NOMO-1 treated with dmso at 0.1 percent for 144 hours (cell line): ENCODE measurements at regions not wholly inside any gene's neighbourhood (a gene's known extent, or its start where the extent isn't known, plus 50 kb on each side); places are given as distances from the start of the nearest gene placed in this dataset.

Experiments
- DNase-seq: peaks from one replicate; lab custom pipeline; 2025; ENCODE audit not compliant: unreplicated experiment; lab: John Stamatoyannopoulos, UW

- no peak for DNase-seq
These were observed 161.9 kb downstream of the HGF start for GRCh38 chr7:81607987-81608386.

DNA sequence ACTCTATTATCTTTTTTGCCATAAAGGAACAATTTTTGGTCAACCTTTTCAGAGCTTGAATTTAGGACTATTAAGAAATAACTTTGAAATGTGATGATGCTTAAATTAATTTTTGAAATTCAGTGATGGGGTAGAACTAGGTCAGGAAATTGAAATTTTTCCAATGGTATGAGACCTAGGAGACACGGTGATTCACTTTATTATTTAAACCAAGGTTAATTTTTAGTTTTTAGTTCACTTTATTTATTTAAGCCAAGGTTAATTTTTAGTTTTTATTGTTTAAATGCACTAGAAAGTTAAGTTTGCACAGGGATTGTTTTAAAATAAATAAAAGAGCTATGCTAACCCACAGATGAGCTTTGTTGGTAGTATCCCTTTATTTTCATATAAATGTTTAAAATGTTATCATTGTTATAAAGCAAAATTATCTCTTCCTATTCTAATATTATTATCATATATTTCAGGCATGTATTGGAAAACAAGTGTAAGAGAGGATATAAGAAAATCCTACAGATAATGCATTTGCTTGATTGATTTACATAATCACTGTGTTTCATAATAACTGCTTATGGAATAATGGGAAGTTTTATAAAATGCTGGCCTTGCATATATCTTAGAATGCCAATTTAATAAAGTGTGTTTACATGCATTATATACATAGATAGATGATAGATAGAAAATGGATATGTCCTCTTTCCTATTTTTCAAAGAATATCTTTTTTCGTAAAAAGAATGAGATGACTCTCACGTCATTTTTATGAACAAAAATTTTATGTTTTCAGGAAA, 163.6 kb downstream of the HGF start:
- no peak for DNase-seq

GRCh38 chr7:81605493-81605892, 164.4 kb downstream of the HGF start:
- DNase-seq: no peak

DNA sequence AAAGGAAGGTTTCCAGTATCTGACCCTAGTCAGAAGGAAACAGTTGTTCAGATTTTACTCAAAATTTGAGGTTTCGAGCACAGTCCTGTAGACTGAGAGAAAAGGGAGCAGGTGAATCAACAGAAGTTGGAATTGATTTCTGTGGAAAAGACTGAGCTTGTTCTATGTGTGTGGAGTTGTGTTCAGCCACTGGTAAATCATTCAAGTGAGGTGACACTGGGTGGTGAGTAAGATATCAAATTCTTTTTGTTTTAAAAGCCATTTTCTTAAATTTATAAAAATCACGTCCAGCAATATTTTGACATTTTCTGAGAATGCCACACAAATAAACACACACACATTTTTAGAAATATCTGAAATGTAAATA, 165.1 kb downstream of the HGF start:
- no peak for DNase-seq

DNA sequence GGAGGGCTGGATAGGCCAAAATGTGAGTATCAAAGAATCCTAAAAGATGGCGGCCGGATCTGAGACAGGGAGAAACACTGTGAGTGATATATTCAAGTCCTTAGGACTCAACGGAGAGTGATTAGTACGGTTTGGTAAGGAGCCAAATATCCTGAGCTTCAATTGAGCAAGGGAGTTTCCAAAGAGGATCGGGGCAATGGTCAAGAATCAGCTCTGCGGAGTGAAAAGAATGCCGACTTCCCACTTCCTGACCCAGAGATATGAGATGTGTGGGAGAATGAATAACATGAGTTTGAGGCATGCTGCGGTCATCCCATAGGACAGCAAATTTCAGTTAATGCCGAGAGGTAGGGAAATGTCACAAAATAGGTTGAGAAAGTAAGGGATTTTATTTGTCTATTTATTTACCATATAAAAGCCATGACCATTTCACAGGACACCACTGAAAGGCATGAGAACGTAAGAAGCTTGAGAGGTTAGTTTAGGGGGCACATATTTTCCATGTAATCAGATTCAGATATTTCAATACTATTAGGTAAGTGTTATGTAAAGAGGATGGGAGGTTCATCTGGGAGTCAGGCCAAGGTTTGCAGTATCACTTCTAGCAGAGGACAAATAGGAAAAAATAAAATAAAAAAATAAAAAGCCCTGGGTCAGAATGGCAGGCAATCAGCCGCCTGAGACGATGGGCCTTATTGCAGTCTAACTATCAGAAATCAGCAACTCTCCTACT, 165.6 kb downstream of the HGF start:
- no peak for DNase-seq

GRCh38 chr7:81600608-81601007, 169.2 kb downstream of the HGF start:
- DNase-seq: no peak

DNA sequence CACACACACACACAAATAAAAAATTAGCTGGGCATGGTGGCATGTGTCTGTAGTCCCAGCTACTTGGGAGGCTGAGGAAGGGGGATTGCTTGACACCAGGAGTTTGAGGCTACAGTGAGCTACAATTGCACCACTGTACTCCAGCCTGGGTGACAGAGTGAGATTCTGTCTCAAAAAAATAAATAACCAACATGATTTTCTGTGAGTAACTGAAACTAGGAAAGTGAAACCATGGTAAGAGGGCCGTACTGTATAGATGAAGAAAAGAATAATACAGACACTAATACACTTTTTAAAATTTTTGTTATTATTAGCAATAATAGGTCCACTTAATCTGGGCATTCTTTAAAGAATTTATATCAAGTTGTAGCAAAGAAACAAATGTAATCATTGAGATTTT, 170.9 kb downstream of the HGF start:
- no peak for DNase-seq

- DNase-seq: no peak
These were observed 175.1 kb downstream of the HGF start for GRCh38 chr7:81594767-81595166.

GRCh38 chr7:81590131-81590530, 179.7 kb downstream of the HGF start:
- no peak for DNase-seq

- no peak for DNase-seq
These were observed 185.2 kb downstream of the HGF start for GRCh38 chr7:81584667-81585066.

- peak; percentile 14 for DNase-seq
These were observed 185.8 kb downstream of the HGF start for GRCh38 chr7:81583882-81584533.

GRCh38 chr7:81583090-81583489, 186.8 kb downstream of the HGF start:
- no peak for DNase-seq

DNA sequence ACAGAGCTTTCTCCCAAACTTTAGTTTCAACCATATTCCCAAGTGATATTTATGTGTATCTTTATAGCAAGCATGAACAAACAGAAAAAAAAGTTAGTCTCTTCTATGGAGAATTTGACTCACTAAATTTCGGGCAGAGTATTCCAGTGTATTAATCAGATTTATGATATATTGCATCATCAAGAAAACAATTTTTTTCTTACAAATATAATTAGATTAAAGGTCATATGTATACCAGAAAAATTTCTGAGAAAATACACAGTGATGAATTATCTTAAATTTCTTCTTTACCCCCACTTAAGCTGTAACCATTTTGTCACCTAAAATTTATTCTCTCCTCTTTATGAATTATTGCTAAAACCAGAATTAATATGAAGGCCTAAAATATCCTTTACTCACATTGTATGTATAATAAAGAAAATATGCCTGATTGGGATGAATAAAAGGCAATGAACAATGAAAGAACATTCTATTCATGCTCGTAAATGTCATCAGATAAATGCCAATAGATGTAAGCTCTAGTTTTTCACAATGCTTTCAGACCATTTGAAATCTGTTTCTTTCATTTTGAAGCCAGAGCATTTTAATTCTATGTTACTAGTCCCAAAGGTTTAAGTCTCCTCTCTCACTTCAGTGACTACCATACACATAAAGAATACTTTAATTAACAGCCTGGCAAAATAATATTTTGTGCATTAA, 192.1 kb downstream of the HGF start:
- no peak for DNase-seq

DNA sequence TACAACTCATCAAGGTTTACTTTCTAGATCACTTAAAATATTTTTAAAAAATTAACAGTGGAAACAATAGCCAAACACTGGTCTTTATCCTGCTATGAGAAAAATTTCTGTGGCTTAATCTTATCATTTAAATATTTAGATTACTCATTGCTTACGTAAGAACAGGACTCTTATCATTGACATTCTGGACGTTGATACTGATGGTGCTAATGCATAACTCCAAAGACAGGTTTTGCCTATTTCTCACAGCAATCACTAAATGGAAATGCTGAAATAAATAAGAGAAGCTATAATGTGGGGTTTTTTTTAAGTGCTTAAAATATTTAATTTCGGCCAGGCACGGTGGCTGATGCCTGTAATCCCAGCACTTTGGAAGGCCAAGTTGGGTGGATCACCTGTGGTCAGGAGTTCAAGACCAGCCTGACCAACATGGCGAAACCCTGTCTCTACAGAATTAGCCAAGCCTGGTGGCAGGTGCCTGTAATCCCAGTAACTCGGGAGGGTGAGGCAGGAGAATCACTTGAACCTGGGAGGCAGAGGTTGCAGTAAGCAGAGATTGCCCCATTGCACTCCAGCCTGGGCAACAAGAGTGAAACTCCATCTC, 195.0 kb downstream of the HGF start:
- no peak for DNase-seq

- no peak for DNase-seq
These were observed 195.9 kb downstream of the HGF start for GRCh38 chr7:81573932-81574331.

- no peak for DNase-seq
These were observed 196.7 kb downstream of the HGF start for GRCh38 chr7:81573128-81573527.

DNA sequence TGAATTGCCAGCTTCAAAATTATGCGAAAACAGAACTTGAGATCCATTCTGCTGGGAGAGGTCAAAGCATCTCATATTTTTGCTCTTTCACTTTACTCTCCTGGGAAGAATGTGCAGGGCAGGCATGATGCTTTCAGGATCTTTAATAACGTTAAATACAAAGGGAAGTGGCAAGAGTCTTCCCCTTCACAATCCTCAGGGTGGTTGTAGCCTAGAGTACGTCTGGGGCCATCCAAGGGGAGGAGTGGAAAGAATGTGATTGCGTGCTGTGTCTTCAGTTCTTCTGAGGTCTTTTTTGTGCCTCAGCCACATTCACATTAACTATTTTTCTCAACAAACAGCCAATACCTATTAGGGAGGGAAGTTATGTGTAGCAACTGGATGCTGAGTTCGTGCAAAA, 207.3 kb downstream of the HGF start:
- DNase-seq: no peak

DNA sequence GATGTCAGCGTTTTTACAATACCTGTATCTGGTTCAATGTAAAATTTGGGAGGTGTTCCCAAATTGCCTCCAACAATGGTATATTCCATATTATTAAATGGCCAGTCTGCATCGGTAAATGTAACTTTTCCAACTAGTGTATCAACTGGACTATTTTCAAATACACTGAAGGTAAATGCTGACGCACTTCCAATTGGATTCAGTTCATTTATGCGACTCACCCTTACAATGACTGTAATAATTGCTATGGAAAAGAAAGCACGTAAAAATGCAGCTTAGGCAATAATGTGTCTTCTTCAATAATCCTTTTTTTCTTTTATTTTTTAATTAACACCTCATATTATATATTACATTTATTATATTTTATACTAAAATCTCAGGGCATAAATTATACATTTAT, 209.1 kb downstream of the HGF start:
- no peak for DNase-seq

- DNase-seq: no peak
These were observed 220.3 kb downstream of the HGF start for GRCh38 chr7:81549484-81550016.

DNA sequence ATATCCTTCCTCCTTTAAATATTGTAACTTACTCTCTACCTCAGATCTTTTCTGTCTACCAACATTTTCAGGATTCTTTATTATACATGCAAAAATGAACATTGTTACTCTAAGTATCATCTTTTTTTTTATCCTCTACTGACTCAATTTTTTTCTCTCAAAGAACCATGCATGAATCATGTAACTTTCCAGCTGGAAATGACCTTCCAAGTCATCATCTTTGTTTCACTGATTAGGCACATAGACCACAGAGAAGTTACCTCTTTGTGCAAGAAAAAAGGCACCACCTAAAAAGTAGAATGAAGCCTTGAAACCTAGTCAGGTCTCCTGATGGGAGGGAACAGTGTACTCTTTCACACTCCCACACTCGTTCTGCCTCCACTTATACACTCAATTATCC, 234.9 kb downstream of the HGF start:
- no peak for DNase-seq

GRCh38 chr7:81534446-81534845, 235.4 kb downstream of the HGF start:
- no peak for DNase-seq
